Heart right ventricle (tissue), 16 donors: ENCODE measurements at regions not wholly inside any gene's neighbourhood (a gene's known extent, or its start where the extent isn't known, plus 50 kb on each side); places are given as distances from the start of the nearest gene placed in this dataset.

ENCODE experiments used
- ATAC-seq, 8 donors: fragments of 200-7000 bp; cut with Tn5 transposase; one replicate each; pipeline ENCODE4 v1.9.1; 2020; ENCODE audit warnings: mild to moderate bottlenecking in 8 of 8, moderate library complexity in 8 of 8, moderate number of reproducible peaks in 1 of 8
- DNase-seq, 2 donors: peaks; one replicate each; pipeline ENCODE4 v3.0.0-alpha.2; 2020
- H3K27ac ChIP-seq, 10 donors: fragments of 200-600 bp; sonication (generic) in 2 of 10; one replicate each; pipeline versions ENCODE4 v1.5.0 to v1.8.0; 2020 to 2022; ENCODE audit warnings: mild to moderate bottlenecking in 3 of 10
- H3K27me3 ChIP-seq, 7 donors: fragments of 200-600 bp; one replicate each; pipeline ENCODE4 v1.8.0; 2021 to 2022; ENCODE audit warnings: mild to moderate bottlenecking in 2 of 7
- H3K36me3 ChIP-seq, 9 donors: fragments of 200-600 bp; sonication (generic) in 1 of 9; one replicate each; pipeline versions ENCODE4 v1.5.0 to v1.8.0; 2020 to 2022; ENCODE audit warnings: mild to moderate bottlenecking in 2 of 9
- H3K4me1 ChIP-seq, 9 donors: fragments of 200-600 bp; sonication (generic) in 1 of 9; one replicate each; pipeline versions ENCODE4 v1.5.0 to v1.8.0; 2020 to 2022; ENCODE audit warnings: mild to moderate bottlenecking in 4 of 9
- H3K4me3 ChIP-seq, 10 donors: fragments of 200-600 bp; sonication (generic) in 2 of 10; one replicate each; pipeline versions ENCODE4 v1.5.0 to v1.8.0; 2020 to 2022; ENCODE audit warnings: mild to moderate bottlenecking in 7 of 10, moderate library complexity in 2 of 10
- H3K9me3 ChIP-seq, 11 donors: fragments of 200-600 bp in 10 of 11; sonication (generic) in 2 of 11; one replicate each; pipeline versions ENCODE4 v1.5.0 to v1.8.0; 2013 to 2022; ENCODE audit warnings: mild to moderate bottlenecking in 2 of 11, control low read depth in 1 of 11, moderate library complexity in 1 of 11
- WGBS, 2 donors: extraction: QIAGEN DNeasy Blood & Tissue Kit; methylation state at CpG; one replicate each; pipeline ENCODE4 v1.1.7; 2013; ENCODE audit warnings: inconsistent platforms in 1 of 2; 5-methylcytosine and 5-hydroxymethylcytosine counted together
- intact Hi-C, 10 donors: fragments of 100-400 bp; cut with DNase I; formaldehyde crosslinking; loops; one replicate each; pipeline versions ENCODE4 v1.11.1 to v1.14.2; 2022
- TF ChIP-seq, protein P1 (sequence below), 9 donors: fragments of 200-600 bp; sonication (generic) in 2 of 9; IDR thresholded peaks; one replicate each; pipeline versions ENCODE4 v1.5.0 to v1.8.0; 2021 to 2022; ENCODE audit warnings: antibody characterized with exemption in 9 of 9, mild to moderate bottlenecking in 5 of 9, moderate library complexity in 1 of 9
- donor health status: Arrhythmogenic right ventricular cardiomyopathy.
- donor health status: ischemic (EF 13 %, LVEDD 7.1; RV severe dilation, severe dysfunction).
- donor health status: healthy with polysubstance abuse.
- donor health status: DM: no; HTN: yes; CAD: no.
- donor health status: DM: no; HTN: no; CAD: no.
- donor health status: ischemic (EF 25% LVEDD 6.9; RV normal size, moderate dysfunction).
- donor health status: ischemic (EF 25% LVEDD 5.7; RV mildly dilated, moderate dysfunction).
- donor health status: healthy.
- donor health status: DM: yes; HTN: yes; CAD: no.
- donor health status: Ischemic cardiomyopathy.
- donor health status: ischemic (EF 35%, LVEDD 5.7; RV mildly dilated, moderate dysfunction).
- donor health status: nonischemic (EF 11% LVEDD 7.7; RV severe dilation, severe dysfunction).
- donor health status: DM: yes; HTN: yes; CAD: no.
- donor health status: PGD.
- donor health status: ischemic (EF 29% LVEDD 5.4; RV normal size, mild dysfunction).
- donor health status: nonischemic (EF 23%, LVEDD 6.1; RV moderate dilation, normal function).

DNA sequence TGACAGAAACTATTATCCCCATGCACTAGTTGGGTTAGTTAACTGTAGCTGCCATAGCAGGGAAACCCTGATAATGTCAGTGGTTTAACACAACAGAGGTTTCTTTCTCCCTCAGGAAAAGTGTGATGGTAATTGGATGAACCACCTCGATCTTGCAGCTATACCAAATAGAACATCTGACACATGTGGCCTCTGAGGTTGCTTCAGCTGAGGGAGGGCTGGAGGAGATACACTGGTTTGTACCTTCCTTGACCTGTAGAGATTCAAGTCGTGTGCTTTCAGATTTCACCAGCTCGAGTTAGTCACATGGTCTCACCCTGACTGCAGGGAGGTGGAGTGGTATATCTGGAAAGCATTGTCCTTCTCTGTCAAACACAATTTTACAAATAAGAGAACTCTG is 147.2 kb upstream of the SFRP2 start:
- Histone ChIP-seq H3K27me3 (peaks cover 0 to 12% (median 0%) of the 10 kb centered on the region in 7 donors), H3K4me3 (no peak overlapping the region), H3K27ac (no peak overlapping the region), H3K9me3 (no peaks in the 10 kb centered on the region), H3K36me3 (no peaks in the 10 kb centered on the region), H3K4me1 (no peaks in the 10 kb centered on the region)
- ATAC-seq (no peak), DNase-seq (no peak)
- TF ChIP-seq, protein P1, sequence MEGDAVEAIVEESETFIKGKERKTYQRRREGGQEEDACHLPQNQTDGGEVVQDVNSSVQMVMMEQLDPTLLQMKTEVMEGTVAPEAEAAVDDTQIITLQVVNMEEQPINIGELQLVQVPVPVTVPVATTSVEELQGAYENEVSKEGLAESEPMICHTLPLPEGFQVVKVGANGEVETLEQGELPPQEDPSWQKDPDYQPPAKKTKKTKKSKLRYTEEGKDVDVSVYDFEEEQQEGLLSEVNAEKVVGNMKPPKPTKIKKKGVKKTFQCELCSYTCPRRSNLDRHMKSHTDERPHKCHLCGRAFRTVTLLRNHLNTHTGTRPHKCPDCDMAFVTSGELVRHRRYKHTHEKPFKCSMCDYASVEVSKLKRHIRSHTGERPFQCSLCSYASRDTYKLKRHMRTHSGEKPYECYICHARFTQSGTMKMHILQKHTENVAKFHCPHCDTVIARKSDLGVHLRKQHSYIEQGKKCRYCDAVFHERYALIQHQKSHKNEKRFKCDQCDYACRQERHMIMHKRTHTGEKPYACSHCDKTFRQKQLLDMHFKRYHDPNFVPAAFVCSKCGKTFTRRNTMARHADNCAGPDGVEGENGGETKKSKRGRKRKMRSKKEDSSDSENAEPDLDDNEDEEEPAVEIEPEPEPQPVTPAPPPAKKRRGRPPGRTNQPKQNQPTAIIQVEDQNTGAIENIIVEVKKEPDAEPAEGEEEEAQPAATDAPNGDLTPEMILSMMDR (IDR thresholded peaks at IDR 0.05) = no peak
- intact Hi-C loops = no loop called here
- WGBS, 2 donors = 33 to 39% methylated on average over 3 of the region's 3 CpGs

DNA sequence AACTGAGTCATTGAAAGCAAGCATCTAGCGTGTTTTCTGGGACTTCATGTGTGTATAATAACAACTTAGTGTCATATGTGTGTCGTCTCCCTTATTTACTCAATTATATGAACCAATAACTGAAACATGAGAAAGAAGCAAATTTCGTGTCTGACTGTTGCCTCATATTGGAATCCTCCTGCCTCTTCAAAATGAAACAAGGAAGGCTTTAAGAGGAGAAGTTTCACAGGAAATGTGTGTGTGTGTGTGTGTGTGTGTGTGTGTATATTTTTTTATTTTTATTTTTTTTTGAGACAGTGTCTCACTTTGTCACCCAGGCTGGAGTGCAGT is 145.8 kb upstream of the SFRP2 start:
- Histone ChIP-seq H3K9me3 (no peaks in the 10 kb centered on the region), H3K27me3 (peaks cover 0 to 12% (median 0%) of the 10 kb centered on the region in 7 donors), H3K36me3 (no peaks in the 10 kb centered on the region), H3K4me3 (no peak overlapping the region), H3K27ac (peak overlapping the region in 1 of 10 donors; percentile 77), H3K4me1 (no peaks in the 10 kb centered on the region)
- WGBS, 2 donors = 80 to 88% methylated on average over 3 of the region's 3 CpGs
- TF ChIP-seq, protein P1 (IDR thresholded peaks at IDR 0.05) = no peak
- no peak for DNase-seq
- intact Hi-C loops = no loop called here
- ATAC-seq = no peak

- peak in 1 of 8 donors; percentile 29 for ATAC-seq
- no peak for DNase-seq
- H3K4me1 ChIP-seq = no peaks in the 10 kb centered on the region
- H3K27ac ChIP-seq = peak overlapping the region in 1 of 10 donors; percentile 77
- no peaks in the 10 kb centered on the region for H3K9me3 ChIP-seq
- intact Hi-C loops = no loop called here
- TF ChIP-seq, protein P1 (IDR thresholded peaks at IDR 0.05) = no peak
- H3K27me3 ChIP-seq = peaks cover 0 to 12% (median 0%) of the 10 kb centered on the region in 7 donors
- WGBS, 2 donors = 72 to 75% methylated on average over 8 of the region's 8 CpGs
- H3K36me3 ChIP-seq = no peaks in the 10 kb centered on the region
- no peak overlapping the region for H3K4me3 ChIP-seq
These were observed 145.2 kb upstream of the SFRP2 start for GRCh38 chr4:153933915-153934687.

GRCh38 chr4:153931804-153932203 is 142.9 kb upstream of the SFRP2 start:
- Histone ChIP-seq H3K9me3 (no peaks in the 10 kb centered on the region), H3K36me3 (no peaks in the 10 kb centered on the region), H3K27ac (no peak overlapping the region), H3K4me1 (no peaks in the 10 kb centered on the region), H3K4me3 (no peak overlapping the region), H3K27me3 (peaks cover 0 to 12% (median 0%) of the 10 kb centered on the region in 7 donors)
- TF ChIP-seq, protein P1 (IDR thresholded peaks at IDR 0.05) = no peak
- 88 to 97% methylated on average over 1 of the region's 1 CpG for WGBS, 2 donors
- intact Hi-C loops = no loop called here
- DNase-seq = no peak
- no peak for ATAC-seq
